HEK293 (cell line): ENCODE measurements at regions not wholly inside any gene's neighbourhood (a gene's known extent, or its start where the extent isn't known, plus 50 kb on each side); places are given as distances from the start of the nearest gene placed in this dataset.

Source experiments
- CTCF ChIA-PET: fragments of 350-600 bp; formaldehyde crosslinking; extraction: SDS; loops from one replicate; lab custom pipeline; 2021; ENCODE audit warnings: antibody characterized with exemption; lab: Yijun Ruan, JAX
- POLR2A ChIA-PET: fragments of 300-600 bp; formaldehyde crosslinking; extraction: SDS; loops from one replicate; lab custom pipeline; 2020; ENCODE audit warnings: antibody characterized with exemption, inconsistent platforms; lab: Yijun Ruan, JAX
- H3K27ac ChIP-seq: fragments of 200-500 bp; sonication (Bioruptor generic); 2 replicates; pipeline ENCODE4 v1.5.1; 2014; ENCODE audit warnings: low read depth, low read length, control low read depth, inconsistent platforms; ENCODE audit errors: extremely low read depth
- H3K36me3 ChIP-seq, 2 experiments: fragments of 200-500 bp in 1 of 2; sonication (Bioruptor generic) in 1 of 2; 1 replicate in 1 of 2; 2 replicates in 1 of 2; pipeline ENCODE4 v1.5.1; 2014 to 2017; ENCODE audit warnings: inconsistent platforms in 2 of 2, low read length in 2 of 2; ENCODE audit not compliant: control insufficient read depth in 2 of 2, insufficient read depth in 1 of 2
- H3K4me1 ChIP-seq: fragments of 200-500 bp; sonication (Bioruptor generic); 2 replicates; pipeline ENCODE4 v1.5.1; 2014; ENCODE audit warnings: mild to moderate bottlenecking, low read length, inconsistent platforms; ENCODE audit not compliant: control insufficient read depth, insufficient read depth
- H3K4me3 ChIP-seq: 2 replicates; pipeline ENCODE4 v1.5.1; 2011; ENCODE audit warnings: low read depth, mild to moderate bottlenecking, control low read depth, low read length, moderate library complexity
- H3K9me3 ChIP-seq: fragments of 200-500 bp; sonication (Bioruptor generic); 2 replicates; pipeline ENCODE4 v1.5.1; 2014; ENCODE audit warnings: low read depth, low read length, inconsistent platforms; ENCODE audit not compliant: control insufficient read depth, insufficient read depth
- KLF7 ChIP-seq: fragments of 450-650 bp; formaldehyde crosslinking; IDR thresholded peaks from 2 replicates; pipeline ENCODE4 v1.5.1; 2016; ENCODE audit warnings: missing biosample characterization, missing genetic modification characterization, borderline replicate concordance
- OSR2 ChIP-seq: fragments of 450-650 bp; formaldehyde crosslinking; IDR thresholded peaks from 2 replicates; pipeline ENCODE4 v1.5.1; 2016; ENCODE audit warnings: missing biosample characterization, missing genetic modification characterization
- PRDM6 ChIP-seq: fragments of 450-650 bp; formaldehyde crosslinking; IDR thresholded peaks from 2 replicates; pipeline ENCODE4 v1.5.1; 2017; ENCODE audit warnings: missing biosample characterization, missing genetic modification characterization
- SP2 ChIP-seq: fragments of 450-650 bp; formaldehyde crosslinking; IDR thresholded peaks from 2 replicates; pipeline ENCODE4 v1.5.1; 2016; ENCODE audit warnings: missing biosample characterization, missing genetic modification characterization
- SP3 ChIP-seq: fragments of 450-650 bp; formaldehyde crosslinking; IDR thresholded peaks from 2 replicates; pipeline ENCODE4 v1.5.1; 2016; ENCODE audit warnings: missing biosample characterization, missing genetic modification characterization
- TSHZ1 ChIP-seq: fragments of 450-650 bp; formaldehyde crosslinking; IDR thresholded peaks from 2 replicates; pipeline ENCODE4 v1.5.1; 2016; ENCODE audit warnings: missing biosample characterization, missing genetic modification characterization, borderline replicate concordance
- ZBTB48 ChIP-seq: fragments of 450-650 bp; formaldehyde crosslinking; IDR thresholded peaks from 2 replicates; pipeline ENCODE4 v1.5.1; 2016; ENCODE audit warnings: missing biosample characterization, missing genetic modification characterization
- ZFP37 ChIP-seq: fragments of 450-650 bp; formaldehyde crosslinking; IDR thresholded peaks from 2 replicates; pipeline ENCODE4 v1.5.1; 2016; ENCODE audit warnings: missing biosample characterization, missing genetic modification characterization
- ZNF202 ChIP-seq: fragments of 450-650 bp; formaldehyde crosslinking; IDR thresholded peaks from 2 replicates; pipeline ENCODE4 v1.5.1; 2016; ENCODE audit warnings: missing biosample characterization, missing genetic modification characterization, borderline replicate concordance
- ZNF37A ChIP-seq: fragments of 450-650 bp; IDR thresholded peaks from 2 replicates; pipeline ENCODE4 v1.5.1; 2018; ENCODE audit warnings: missing biosample characterization, missing genetic modification characterization
- ZNF426 ChIP-seq: fragments of 450-650 bp; formaldehyde crosslinking; IDR thresholded peaks from 2 replicates; pipeline ENCODE4 v1.5.1; 2017; ENCODE audit warnings: missing biosample characterization, missing genetic modification characterization, mild to moderate bottlenecking, inconsistent platforms, moderate library complexity
- ZNF521 ChIP-seq: fragments of 450-650 bp; formaldehyde crosslinking; IDR thresholded peaks from 2 replicates; pipeline ENCODE4 v1.5.1; 2017; ENCODE audit warnings: missing biosample characterization, mild to moderate bottlenecking, missing genetic modification characterization
- ZNF561 ChIP-seq: fragments of 450-650 bp; IDR thresholded peaks from 2 replicates; pipeline ENCODE4 v1.5.1; 2018; ENCODE audit warnings: missing biosample characterization, missing genetic modification characterization, borderline replicate concordance
- ZNF747 ChIP-seq: fragments of 450-650 bp; formaldehyde crosslinking; IDR thresholded peaks from 2 replicates; pipeline ENCODE4 v1.5.1; 2016; ENCODE audit warnings: missing biosample characterization, missing genetic modification characterization
- TF ChIP-seq, protein P1 (sequence below): sonication (generic); formaldehyde crosslinking; IDR thresholded peaks from 2 replicates; pipeline ENCODE4 v1.8.1; 2022; ENCODE audit warnings: mild to moderate bottlenecking, moderate library complexity, missing genetic modification reagents
- TF ChIP-seq, protein P2 (sequence below): fragments of 450-650 bp; formaldehyde crosslinking; IDR thresholded peaks from 2 replicates; pipeline ENCODE4 v1.5.1; 2016; ENCODE audit warnings: missing biosample characterization, missing genetic modification characterization

DNA sequence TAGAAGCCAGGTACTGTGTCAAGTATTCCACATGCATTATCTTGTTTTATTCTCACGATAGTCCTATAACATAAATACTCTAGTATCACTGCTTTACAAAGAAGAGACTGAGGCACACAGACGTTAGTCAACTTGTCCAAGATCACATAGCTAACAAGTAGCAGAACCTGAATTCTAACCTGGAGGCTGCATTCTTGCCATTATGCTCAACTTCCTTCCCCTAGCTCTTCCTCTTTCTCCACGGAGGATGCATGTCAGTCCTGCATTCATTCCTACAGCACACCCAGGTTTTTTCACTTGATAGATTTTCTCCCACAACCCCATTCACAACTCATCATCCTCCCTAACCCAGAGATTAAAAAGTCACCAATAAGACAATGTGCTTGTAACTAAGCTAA, 388.5 kb upstream of the NFE2L3 start:
- no peak overlapping the region for H3K4me3 ChIP-seq

GRCh38 chr7:25765110-25765655, 386.8 kb upstream of the NFE2L3 start:
- H3K36me3 ChIP-seq: no peaks in the 10 kb centered on the region
- no peaks in the 10 kb centered on the region for H3K9me3 ChIP-seq
- ChIA-PET POLR2A (no interaction called here), CTCF (interaction anchor here (0.5 kb wide), 1 partner anchor 1345 kb away, joined by 4 read pairs; no protein-coding TSS in a partner anchor)
- no peak overlapping the region for H3K4me3 ChIP-seq
- no peak overlapping the region for H3K27ac ChIP-seq
- no peaks in the 10 kb centered on the region for H3K4me1 ChIP-seq
- TF ChIP-seq ZNF37A (tag by site-specific recombination) (no peak), PRDM6 (no peak), SP3 (no peak), ZNF521 (tag by site-specific recombination) (no peak), ZBTB48 (tag by site-specific recombination) (no peak), ZFP37 (tag by site-specific recombination) (no peak), ZNF202 (no peak), SP2 (tag by site-specific recombination) (no peak), ZNF426 (tag by site-specific recombination) (no peak), ZNF561 (no peak), KLF7 (tag by site-specific recombination) (no peak)
- TF ChIP-seq, protein P1, sequence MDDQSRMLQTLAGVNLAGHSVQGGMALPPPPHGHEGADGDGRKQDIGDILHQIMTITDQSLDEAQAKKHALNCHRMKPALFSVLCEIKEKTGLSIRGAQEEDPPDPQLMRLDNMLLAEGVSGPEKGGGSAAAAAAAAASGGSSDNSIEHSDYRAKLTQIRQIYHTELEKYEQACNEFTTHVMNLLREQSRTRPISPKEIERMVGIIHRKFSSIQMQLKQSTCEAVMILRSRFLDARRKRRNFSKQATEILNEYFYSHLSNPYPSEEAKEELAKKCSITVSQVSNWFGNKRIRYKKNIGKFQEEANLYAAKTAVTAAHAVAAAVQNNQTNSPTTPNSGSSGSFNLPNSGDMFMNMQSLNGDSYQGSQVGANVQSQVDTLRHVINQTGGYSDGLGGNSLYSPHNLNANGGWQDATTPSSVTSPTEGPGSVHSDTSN (CRISPR knock-in tag): no peak
- TF ChIP-seq, protein P2, sequence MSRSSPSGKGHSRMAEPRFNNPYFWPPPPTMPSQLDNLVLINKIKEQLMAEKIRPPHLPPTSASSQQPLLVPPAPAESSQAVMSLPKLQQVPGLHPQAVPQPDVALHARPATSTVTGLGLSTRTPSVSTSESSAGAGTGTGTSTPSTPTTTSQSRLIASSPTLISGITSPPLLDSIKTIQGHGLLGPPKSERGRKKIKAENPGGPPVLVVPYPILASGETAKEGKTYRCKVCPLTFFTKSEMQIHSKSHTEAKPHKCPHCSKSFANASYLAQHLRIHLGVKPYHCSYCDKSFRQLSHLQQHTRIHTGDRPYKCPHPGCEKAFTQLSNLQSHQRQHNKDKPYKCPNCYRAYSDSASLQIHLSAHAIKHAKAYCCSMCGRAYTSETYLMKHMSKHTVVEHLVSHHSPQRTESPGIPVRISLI: no peak

More for the DNA sequence above, 388.5 kb upstream of the NFE2L3 start:
- Histone ChIP-seq H3K36me3 (no peaks in the 10 kb centered on the region), H3K27ac (no peak overlapping the region)
- POLR2A ChIA-PET: no interaction called here
- CTCF ChIA-PET: interaction anchor here (0.6 to 0.7 kb wide), 4 partner anchors 19 to 177 kb away, joined by 3 to 5 read pairs (median 4); no protein-coding TSS in a partner anchor
- TF ChIP-seq ZNF747 (tag by site-specific recombination): no peak
- no peak for TF ChIP-seq OSR2 (tag by site-specific recombination)
- TF ChIP-seq TSHZ1 (tag by site-specific recombination): no peak
- TF ChIP-seq, all 188 proteins: peak for 0
- Histone ChIP-seq H3K4me1 (no peaks in the 10 kb centered on the region), H3K9me3 (no peaks in the 10 kb centered on the region)
